Fibroblast of skin of abdomen (primary cell): ENCODE measurements at regions not wholly inside any gene's neighbourhood (a gene's known extent, or its start where the extent isn't known, plus 50 kb on each side); places are given as distances from the start of the nearest gene placed in this dataset.
A peak's percentile ranks its signal among the peaks of the same experiment; 100 is the strongest.
"Not testable (repeated sequence)": the region's sequence is repeated elsewhere in the genome, so short reads cannot be mapped to it uniquely, and the experiment has no call there.

Experiments
- DNase-seq: peaks from one replicate; pipeline ENCODE4 v3.0.0-alpha.2; 2013

GRCh38 chr9:86997156-86997555 lies 49.9 kb upstream of the GAS1 start:
- DNase-seq, result peak; percentile 5

GRCh38 chr9:86997951-86998350 lies 50.6 kb upstream of the GAS1 start:
- DNase-seq, result peak; percentile 13

GRCh38 chr9:87002517-87002916 lies 55.2 kb upstream of the GAS1 start:
- no peak for DNase-seq

- DNase-seq, result no peak
Observed at GRCh38 chr9:87004016-87004415, 56.7 kb upstream of the GAS1 start.

DNA sequence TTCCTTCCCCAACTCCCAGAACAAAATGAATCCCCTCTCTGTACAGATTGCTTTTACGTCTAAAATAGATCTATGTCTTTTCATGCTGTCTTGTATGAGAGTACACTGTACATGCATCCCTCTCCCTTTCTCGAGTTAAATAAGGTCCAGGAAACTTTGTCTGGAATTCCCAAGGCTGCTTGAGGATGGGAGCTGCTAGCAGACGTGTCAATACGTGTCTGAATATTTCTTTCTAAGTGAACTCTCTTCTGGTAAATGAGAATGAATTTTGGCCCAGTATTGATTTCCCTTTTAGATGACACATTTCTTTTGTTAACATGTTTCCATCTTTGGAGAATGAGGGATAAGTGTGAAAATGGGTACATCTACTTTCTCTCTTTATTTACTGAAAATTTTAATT lies 59.6 kb upstream of the GAS1 start:
- no peak for DNase-seq

GRCh38 chr9:87007711-87008366 lies 60.5 kb upstream of the GAS1 start:
- DNase-seq, result peak; percentile 70

GRCh38 chr9:87008667-87009066 lies 61.4 kb upstream of the GAS1 start:
- no peak for DNase-seq

DNA sequence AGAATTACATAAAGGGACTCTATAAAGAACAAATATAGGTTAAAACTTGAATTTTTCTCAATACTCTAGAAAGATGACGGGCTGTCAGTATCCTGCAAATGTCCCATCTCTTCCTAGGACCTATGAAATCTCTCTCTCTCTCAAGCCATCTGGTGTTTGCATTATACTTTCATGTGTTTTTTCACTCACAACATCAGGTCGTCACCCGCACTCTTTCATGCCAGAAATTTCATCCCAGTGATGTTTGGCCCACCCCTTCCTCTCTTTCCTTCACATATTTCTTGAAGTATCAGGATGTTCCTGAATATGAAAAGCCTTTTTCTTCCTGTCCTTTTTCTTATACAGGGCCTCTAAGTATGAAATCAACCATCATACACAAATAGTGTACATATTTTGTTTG lies 63.3 kb upstream of the GAS1 start:
- no peak for DNase-seq

- no peak for DNase-seq
Observed at GRCh38 chr9:87011551-87011950, 64.2 kb upstream of the GAS1 start.

GRCh38 chr9:87013490-87013889 lies 66.2 kb upstream of the GAS1 start:
- no peak for DNase-seq

DNA sequence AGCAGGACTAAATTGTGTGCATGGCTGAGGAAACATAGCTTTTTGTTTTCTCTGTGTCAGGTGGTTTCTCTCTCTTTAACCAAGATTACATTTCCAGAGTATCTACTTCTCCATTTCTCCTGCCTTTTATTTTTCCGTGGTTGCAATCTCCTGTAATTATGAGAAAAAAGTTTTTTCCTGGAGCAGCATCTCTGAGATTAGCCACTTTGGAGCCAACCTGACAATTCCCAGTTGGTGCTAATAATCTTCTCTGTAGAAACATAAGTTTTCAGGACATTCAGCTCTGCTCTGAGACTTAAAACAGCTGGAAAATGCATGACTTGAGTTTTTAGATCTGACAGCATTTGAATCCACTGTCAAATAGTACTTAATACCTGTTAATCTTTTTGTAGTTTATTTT lies 67.1 kb upstream of the GAS1 start:
- no peak for DNase-seq

DNA sequence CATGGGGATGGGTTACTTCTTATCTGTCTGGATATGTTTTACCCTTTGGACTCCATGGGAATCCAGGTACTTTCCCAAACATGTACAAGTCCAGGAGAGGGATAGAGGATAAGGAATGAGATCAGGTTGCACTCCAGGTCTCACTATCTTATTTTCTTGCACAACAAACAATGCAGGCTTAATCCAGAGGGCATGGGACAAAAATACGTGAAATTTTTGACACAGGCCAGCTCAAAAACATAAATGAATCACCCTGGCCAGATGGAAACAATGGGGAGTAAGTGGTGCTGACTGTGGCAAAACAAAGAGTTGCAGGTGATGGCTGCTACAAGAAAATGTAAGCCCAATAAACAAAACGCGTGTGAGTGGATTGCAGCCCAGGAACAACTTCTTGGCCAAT lies 69.4 kb upstream of the GAS1 start:
- DNase-seq, result no peak

DNA sequence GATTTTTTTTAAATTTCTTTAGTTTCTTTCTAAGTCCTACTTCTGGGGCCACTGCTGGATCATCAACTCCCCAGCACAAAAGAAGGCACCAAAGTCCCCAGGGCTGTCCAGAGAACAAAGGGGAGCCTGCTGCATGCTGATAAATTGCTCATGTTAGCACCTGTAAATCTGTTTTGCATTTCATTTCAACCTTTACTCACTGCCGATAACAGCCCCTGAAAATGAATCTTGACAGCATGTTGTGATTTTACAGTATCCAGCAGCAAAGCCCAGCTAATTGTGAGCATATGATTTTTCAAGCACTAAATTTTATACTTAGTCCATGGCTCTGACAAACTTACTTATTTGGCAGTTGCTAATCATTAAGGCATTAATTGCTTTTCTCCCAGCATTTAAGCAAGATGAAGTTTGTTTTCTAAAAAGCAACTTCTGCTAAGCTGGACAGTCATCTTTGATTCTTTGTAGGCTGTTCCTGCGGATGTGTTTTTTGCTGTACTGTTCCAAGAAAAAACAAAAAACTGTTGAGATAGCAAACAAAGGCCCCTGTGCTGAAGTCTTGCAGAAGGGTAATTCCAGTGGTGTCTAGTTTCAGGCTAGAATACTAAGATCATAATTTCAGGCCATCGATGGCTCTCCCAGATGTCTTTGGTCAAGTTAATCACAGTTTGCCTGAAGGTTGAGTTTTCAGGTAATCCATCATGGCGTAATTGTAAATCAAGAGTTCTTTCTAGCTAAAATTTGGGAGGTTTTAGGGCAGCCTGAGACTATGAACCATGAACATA lies 73.1 kb upstream of the GAS1 start:
- no peak for DNase-seq

GRCh38 chr9:87022178-87022577 lies 74.9 kb upstream of the GAS1 start:
- DNase-seq, result no peak

- DNase-seq, result no peak
Observed at GRCh38 chr9:87026204-87026603, 78.9 kb upstream of the GAS1 start.

- DNase-seq, result not testable (repeated sequence)
Observed at GRCh38 chr9:87028836-87029235, 81.5 kb upstream of the GAS1 start.

DNA sequence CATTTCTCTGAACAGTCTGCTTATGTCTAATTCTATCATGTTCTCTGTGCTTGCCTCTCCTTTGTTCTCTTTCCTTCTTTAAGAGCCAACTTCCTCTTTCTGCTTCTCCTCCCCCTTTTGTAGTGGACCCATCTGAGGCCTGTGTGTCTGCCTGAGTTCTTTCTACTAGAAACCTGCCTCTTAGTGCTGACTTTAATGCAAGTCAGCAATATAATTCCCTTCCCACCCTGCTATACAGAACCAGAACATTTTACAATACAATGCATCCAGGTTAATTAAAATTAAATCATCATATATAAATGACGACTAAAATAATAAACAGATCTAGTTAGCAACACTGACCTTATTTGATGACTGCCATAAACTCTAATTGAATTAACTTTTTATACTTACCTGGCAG lies 82.6 kb upstream of the GAS1 start:
- DNase-seq, result no peak

DNA sequence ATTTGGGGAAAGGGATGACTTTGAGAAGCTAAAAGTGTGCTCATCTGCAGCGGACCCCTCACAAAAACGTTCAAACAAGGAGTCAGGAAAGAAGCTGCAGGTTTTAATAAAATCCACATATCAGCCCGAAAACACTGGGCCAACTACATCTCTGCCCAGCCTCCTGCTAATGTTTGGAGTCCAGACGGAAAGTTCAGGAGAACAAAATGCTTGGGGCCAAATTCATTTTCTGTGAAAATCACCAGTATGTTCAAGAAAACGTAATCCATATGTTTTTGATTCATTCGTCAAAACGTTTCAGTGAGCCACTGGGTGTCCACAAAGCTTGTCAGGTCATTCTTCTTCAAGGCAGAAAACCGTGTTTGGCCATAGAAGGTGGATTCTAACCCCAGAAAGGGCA lies 87.5 kb upstream of the GAS1 start:
- peak; percentile 62 for DNase-seq

GRCh38 chr9:87035879-87036278 lies 88.6 kb upstream of the GAS1 start:
- peak; percentile 91 for DNase-seq

GRCh38 chr9:87036506-87036905 lies 89.2 kb upstream of the GAS1 start:
- no peak for DNase-seq

DNA sequence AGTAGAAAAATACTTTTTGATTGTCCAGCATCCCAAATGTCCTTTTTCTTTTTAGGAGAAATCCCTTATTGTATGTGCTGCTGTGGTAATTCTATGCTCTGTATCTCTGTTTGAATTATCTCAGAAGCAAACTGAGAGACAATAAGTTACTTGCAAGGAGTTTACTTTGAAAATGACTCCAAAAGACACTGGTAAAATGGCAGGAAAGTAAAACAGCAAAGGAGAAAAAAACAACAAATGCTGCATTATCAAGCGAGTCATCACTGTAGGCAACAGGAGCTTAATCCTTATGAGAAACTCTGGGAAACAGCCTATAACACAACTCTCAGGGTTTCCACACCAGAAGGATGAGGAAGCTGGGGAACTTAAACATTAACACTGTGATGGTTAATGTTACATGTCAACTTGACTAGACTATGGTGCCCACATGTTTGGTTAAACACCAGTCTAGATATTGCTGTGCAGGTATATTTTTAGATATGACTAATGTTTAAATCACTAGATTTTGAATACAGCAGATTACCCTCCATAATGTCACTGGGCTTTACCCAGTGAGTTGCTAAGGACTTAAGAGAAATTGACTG lies 92.6 kb upstream of the GAS1 start:
- peak; percentile 67 for DNase-seq

- DNase-seq, result no peak
Observed at GRCh38 chr9:87040410-87041009, 93.2 kb upstream of the GAS1 start.

DNA sequence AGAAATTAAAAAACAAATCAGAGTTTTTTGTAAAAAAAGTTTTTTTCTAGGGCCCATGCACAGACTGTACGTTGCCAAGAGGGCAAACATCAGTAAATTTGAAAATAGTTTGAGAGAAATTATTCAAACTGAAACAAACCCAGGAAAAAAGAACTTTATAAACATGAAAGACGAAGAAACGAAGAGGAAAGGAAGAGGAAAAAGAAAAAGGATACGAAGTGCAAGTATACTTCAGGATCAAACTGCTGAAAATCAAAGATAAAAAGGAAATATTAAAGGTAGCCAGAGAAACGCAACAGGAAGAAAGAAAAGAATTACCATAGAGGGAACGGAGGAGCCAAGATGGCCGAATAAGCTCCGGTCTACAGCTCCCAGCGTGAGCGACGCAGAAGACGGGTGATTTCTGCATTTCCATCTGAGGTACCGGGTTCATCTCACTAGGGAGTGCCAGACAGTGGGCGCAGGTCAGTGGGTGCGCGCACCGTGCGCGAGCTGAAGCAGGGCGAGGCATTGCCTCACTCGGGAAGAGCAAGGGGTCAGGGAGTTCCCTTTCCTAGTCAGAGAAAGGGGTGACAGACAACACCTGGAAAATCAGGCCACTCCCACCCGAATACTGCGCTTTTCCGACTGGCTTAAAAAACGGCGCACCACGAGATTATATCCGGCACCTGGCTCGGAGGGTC lies 94.4 kb upstream of the GAS1 start:
- DNase-seq, result not testable (repeated sequence)
